ENCODE measurements at regions not wholly inside any gene's neighbourhood (a gene's known extent, or its start where the extent isn't known, plus 50 kb on each side); places are given as distances from the start of the nearest gene placed in this dataset.

GRCh38 chr2:144972676-144973075, 452.8 kb upstream of the ZEB2 start:
- TF ChIP-seq CTCF (conservative IDR thresholded peaks at IDR 0.05; ENCODE audit: low read depth in 2 of 2) = no peak
- TF ChIP-seq REST (IDR thresholded peaks at IDR 0.05; ENCODE audit: unreplicated experiment) = no peak
- TF ChIP-seq POLR2AphosphoS5 (IDR thresholded peaks at IDR 0.05; ENCODE audit: low read depth) = no peak
- TF ChIP-seq EZH2 (IDR thresholded peaks at IDR 0.05; ENCODE audit: low read depth, unreplicated experiment) = no peak
- no peak for TF ChIP-seq CREB1 (CRISPR knock-in tag; IDR thresholded peaks at IDR 0.05; ENCODE audit: low read depth)
- TF ChIP-seq ETS1 (IDR thresholded peaks at IDR 0.05) = no peak
- TF ChIP-seq STAT1 (IDR thresholded peaks at IDR 0.05; ENCODE audit: unreplicated experiment) = no peak
- TF ChIP-seq EZH2phosphoT487 (IDR thresholded peaks at IDR 0.05; ENCODE audit: unreplicated experiment) = no peak
- no peak for TF ChIP-seq ZNF114 (CRISPR knock-in tag; IDR thresholded peaks at IDR 0.05)
- TF ChIP-seq JUNB (IDR thresholded peaks at IDR 0.05; ENCODE audit: unreplicated experiment) = no peak
- no peak for TF ChIP-seq ZNF331 (CRISPR knock-in tag; IDR thresholded peaks at IDR 0.05; ENCODE audit: low read depth)
- no peak for TF ChIP-seq NANOG (IDR thresholded peaks at IDR 0.05; ENCODE audit: borderline replicate concordance)
- no peak for TF ChIP-seq ZNF462 (CRISPR knock-in tag; IDR thresholded peaks at IDR 0.05)

Measured in GM23338 (cell line).